ENCODE measurements at regions not wholly inside any gene's neighbourhood (a gene's known extent, or its start where the extent isn't known, plus 50 kb on each side); places are given as distances from the start of the nearest gene placed in this dataset.

GRCh38 chr10:3666525-3667302 lies 118.3 kb downstream of the KLF6 start:
- intact Hi-C loops (cut with DNase I; ENCODE audit: low total_unique reads) = no loop called here
- Histone ChIP-seq H3K4me1 (no peaks in the 10 kb centered on the region), H3K36me3 (no peaks in the 10 kb centered on the region), H3K27me3 (no peaks in the 10 kb centered on the region), H3K27ac (no peak overlapping the region), H3K4me3 (no peak overlapping the region), H3K9me3 (no peaks in the 10 kb centered on the region)
- TF ChIP-seq CTCF (IDR thresholded peaks at IDR 0.05 in 4 of 5, conservative IDR thresholded peaks at IDR 0.05 in 1 of 5) (no peak), POLR2A (IDR thresholded peaks at IDR 0.05) (no peak)
- ATAC-seq = no peak
- peak in 1 of 2 donors; percentile 18 for DNase-seq
- in situ Hi-C loops (cut with MboI; ENCODE audit: low sequenced_read_pairs in 4 of 4) = no loop called here

GRCh38 chr10:3665316-3665908 lies 119.6 kb downstream of the KLF6 start:
- H3K9me3 ChIP-seq = no peaks in the 10 kb centered on the region
- no peak overlapping the region for H3K27ac ChIP-seq
- H3K27me3 ChIP-seq = no peaks in the 10 kb centered on the region
- H3K4me3 ChIP-seq = no peak overlapping the region
- DNase-seq (no peak), ATAC-seq (no peak)
- no peaks in the 10 kb centered on the region for H3K36me3 ChIP-seq
- TF ChIP-seq POLR2A (IDR thresholded peaks at IDR 0.05) (no peak), CTCF (IDR thresholded peaks at IDR 0.05 in 4 of 5, conservative IDR thresholded peaks at IDR 0.05 in 1 of 5) (no peak)
- in situ Hi-C loops (cut with MboI; ENCODE audit: low sequenced_read_pairs in 4 of 4) = no loop called here
- intact Hi-C loops (cut with DNase I; ENCODE audit: low total_unique reads) = no loop called here
- no peaks in the 10 kb centered on the region for H3K4me1 ChIP-seq

- TF ChIP-seq CTCF (IDR thresholded peaks at IDR 0.05 in 4 of 5, conservative IDR thresholded peaks at IDR 0.05 in 1 of 5) = no peak
- no peak for TF ChIP-seq POLR2A (IDR thresholded peaks at IDR 0.05)
- no peak for DNase-seq
- intact Hi-C loops (cut with DNase I; ENCODE audit: low total_unique reads) (no loop called here), in situ Hi-C loops (cut with MboI; ENCODE audit: low sequenced_read_pairs in 4 of 4) (no loop called here)
- H3K4me1 ChIP-seq = no peaks in the 10 kb centered on the region
- H3K27ac ChIP-seq = no peak overlapping the region
- ATAC-seq = no peak
- H3K9me3 ChIP-seq = no peaks in the 10 kb centered on the region
- no peaks in the 10 kb centered on the region for H3K27me3 ChIP-seq
- no peak overlapping the region for H3K4me3 ChIP-seq
- no peaks in the 10 kb centered on the region for H3K36me3 ChIP-seq
Measured at GRCh38 chr10:3662775-3663174, 122.2 kb downstream of the KLF6 start.

- no peaks in the 10 kb centered on the region for H3K4me1 ChIP-seq
- no peak for TF ChIP-seq POLR2A (IDR thresholded peaks at IDR 0.05)
- TF ChIP-seq CTCF (IDR thresholded peaks at IDR 0.05 in 4 of 5, conservative IDR thresholded peaks at IDR 0.05 in 1 of 5) = no peak
- no peak for DNase-seq
- H3K27me3 ChIP-seq = no peaks in the 10 kb centered on the region
- in situ Hi-C loops (cut with MboI; ENCODE audit: low sequenced_read_pairs in 4 of 4) (no loop called here), intact Hi-C loops (cut with DNase I; ENCODE audit: low total_unique reads) (no loop called here)
- H3K36me3 ChIP-seq = no peaks in the 10 kb centered on the region
- H3K9me3 ChIP-seq = no peaks in the 10 kb centered on the region
- H3K27ac ChIP-seq = no peak overlapping the region
- no peak for ATAC-seq
- no peak overlapping the region for H3K4me3 ChIP-seq
Measured at GRCh38 chr10:3661271-3661670, 123.7 kb downstream of the KLF6 start.

Data from gastrocnemius medialis (tissue), 4 donors.